GM12865 (cell line): ENCODE measurements at regions not wholly inside any gene's neighbourhood (a gene's known extent, or its start where the extent isn't known, plus 50 kb on each side); places are given as distances from the start of the nearest gene placed in this dataset.

Experiments
- DNase-seq: peaks from one replicate; pipeline ENCODE4 v3.0.0; 2010; ENCODE audit warnings: low read depth
- H3K4me3 ChIP-seq: 2 replicates; pipeline ENCODE4 v1.5.1; 2011; ENCODE audit warnings: mild to moderate bottlenecking, low read depth, low read length, control low read depth
- CTCF ChIP-seq: IDR thresholded peaks from 2 replicates; pipeline ENCODE4 v1.5.1; 2011; ENCODE audit warnings: low read length, control low read depth, low read depth, inconsistent platforms; ENCODE audit not compliant: insufficient read depth; ENCODE audit errors: missing control alignments

- no peak for DNase-seq
- no peak for TF ChIP-seq CTCF
- no peak overlapping the region for H3K4me3 ChIP-seq
Observed at GRCh38 chr18:1994471-1994870, 576.8 kb downstream of the METTL4 start.

- no peak overlapping the region for H3K4me3 ChIP-seq
- no peak for DNase-seq
- TF ChIP-seq CTCF, result no peak
Observed at GRCh38 chr18:1995041-1995612, 576.2 kb downstream of the METTL4 start.

- no peak for TF ChIP-seq CTCF
- no peak for DNase-seq
- no peak overlapping the region for H3K4me3 ChIP-seq
Observed at GRCh38 chr18:1998121-1998520, 573.2 kb downstream of the METTL4 start.

GRCh38 chr18:1999387-1999786 lies 571.9 kb downstream of the METTL4 start:
- no peak for TF ChIP-seq CTCF
- DNase-seq, result no peak
- H3K4me3 ChIP-seq, result no peak overlapping the region

- H3K4me3 ChIP-seq, result no peak overlapping the region
- DNase-seq, result no peak
- no peak for TF ChIP-seq CTCF
Observed at GRCh38 chr18:2002151-2002550, 569.2 kb downstream of the METTL4 start.

- H3K4me3 ChIP-seq, result no peak overlapping the region
- TF ChIP-seq CTCF, result no peak
- no peak for DNase-seq
Observed at GRCh38 chr18:2002604-2003003, 568.7 kb downstream of the METTL4 start.

GRCh38 chr18:2009942-2010697 lies 561.2 kb downstream of the METTL4 start:
- no peak for DNase-seq
- TF ChIP-seq CTCF, result no peak
- H3K4me3 ChIP-seq, result no peak overlapping the region
